RWPE1 (cell line): ENCODE measurements at regions not wholly inside any gene's neighbourhood (a gene's known extent, or its start where the extent isn't known, plus 50 kb on each side); places are given as distances from the start of the nearest gene placed in this dataset.

ENCODE experiments used
- CTCF ChIA-PET: fragments of 350-600 bp; sonication (Branson Sonifier 250); formaldehyde crosslinking; extraction: SDS; loops from one replicate; lab custom pipeline; 2021; lab: Yijun Ruan, JAX
- POLR2A ChIA-PET: fragments of 400-600 bp; formaldehyde crosslinking; extraction: SDS; loops from one replicate; lab custom pipeline; 2020; ENCODE audit warnings: antibody characterized with exemption; ENCODE audit not compliant: low non-redundant PET; lab: Yijun Ruan, JAX
- DNase-seq: peaks from one replicate; pipeline ENCODE4 v3.0.0; 2012; ENCODE audit warnings: low spot score
- H3K27ac ChIP-seq: fragments of 450-650 bp; 2 replicates; pipeline ENCODE4 v1.5.1; 2017
- TF ChIP-seq, protein P1 (sequence below): fragments of 450-650 bp; conservative IDR thresholded peaks from 2 replicates; pipeline ENCODE4 v1.5.1; 2017; ENCODE audit warnings: low read depth, mild to moderate bottlenecking

DNA sequence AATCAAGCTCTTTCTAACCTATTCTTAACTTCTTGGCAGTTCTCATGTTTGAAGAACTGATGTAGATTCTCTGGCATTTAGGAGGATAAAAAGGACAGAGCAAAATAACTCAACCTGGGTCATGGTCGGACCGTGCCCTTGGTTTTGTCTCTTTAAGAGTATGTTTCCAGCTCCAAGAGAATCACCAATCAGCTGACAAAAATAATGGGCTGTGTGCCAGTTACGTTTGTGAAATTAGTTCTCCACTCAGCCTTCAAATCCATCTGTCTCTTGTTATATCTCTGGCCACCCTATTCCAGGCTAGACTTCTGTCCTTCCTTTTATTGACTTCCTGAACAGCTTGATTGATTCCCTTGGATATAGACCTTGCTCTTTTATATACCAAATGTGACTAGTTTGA, 225.7 kb downstream of the EPHA4 start:
- no peak for DNase-seq
- POLR2A ChIA-PET: no interaction called here
- CTCF ChIA-PET: no interaction called here
- no peak overlapping the region for H3K27ac ChIP-seq
- TF ChIP-seq, protein P1, sequence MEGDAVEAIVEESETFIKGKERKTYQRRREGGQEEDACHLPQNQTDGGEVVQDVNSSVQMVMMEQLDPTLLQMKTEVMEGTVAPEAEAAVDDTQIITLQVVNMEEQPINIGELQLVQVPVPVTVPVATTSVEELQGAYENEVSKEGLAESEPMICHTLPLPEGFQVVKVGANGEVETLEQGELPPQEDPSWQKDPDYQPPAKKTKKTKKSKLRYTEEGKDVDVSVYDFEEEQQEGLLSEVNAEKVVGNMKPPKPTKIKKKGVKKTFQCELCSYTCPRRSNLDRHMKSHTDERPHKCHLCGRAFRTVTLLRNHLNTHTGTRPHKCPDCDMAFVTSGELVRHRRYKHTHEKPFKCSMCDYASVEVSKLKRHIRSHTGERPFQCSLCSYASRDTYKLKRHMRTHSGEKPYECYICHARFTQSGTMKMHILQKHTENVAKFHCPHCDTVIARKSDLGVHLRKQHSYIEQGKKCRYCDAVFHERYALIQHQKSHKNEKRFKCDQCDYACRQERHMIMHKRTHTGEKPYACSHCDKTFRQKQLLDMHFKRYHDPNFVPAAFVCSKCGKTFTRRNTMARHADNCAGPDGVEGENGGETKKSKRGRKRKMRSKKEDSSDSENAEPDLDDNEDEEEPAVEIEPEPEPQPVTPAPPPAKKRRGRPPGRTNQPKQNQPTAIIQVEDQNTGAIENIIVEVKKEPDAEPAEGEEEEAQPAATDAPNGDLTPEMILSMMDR: no peak

DNA sequence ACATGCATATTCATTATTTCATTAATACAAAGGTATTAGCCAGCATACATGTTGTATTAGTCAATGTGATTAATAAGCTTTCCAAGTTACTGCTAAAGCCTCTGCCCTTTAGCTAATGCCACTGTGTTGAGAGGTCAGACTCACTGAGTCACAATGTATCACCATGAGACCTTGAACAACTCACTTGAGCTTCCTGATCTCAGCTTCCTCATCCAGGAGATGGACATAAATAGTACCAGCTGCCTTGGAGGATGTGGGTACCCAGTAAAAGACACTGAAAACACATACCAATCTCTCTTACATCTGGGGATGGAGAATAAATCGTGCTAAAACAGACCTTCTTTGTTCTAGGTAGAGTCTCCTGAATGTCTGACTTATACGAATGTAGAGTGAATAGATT, 224.6 kb downstream of the EPHA4 start:
- no peak overlapping the region for H3K27ac ChIP-seq
- no peak for DNase-seq
- ChIA-PET CTCF (interaction anchor here (0.6 kb wide), 1 partner anchor 63 kb away, joined by 5 read pairs; no protein-coding TSS in a partner anchor), POLR2A (no interaction called here)
- TF ChIP-seq, protein P1: no peak

DNA sequence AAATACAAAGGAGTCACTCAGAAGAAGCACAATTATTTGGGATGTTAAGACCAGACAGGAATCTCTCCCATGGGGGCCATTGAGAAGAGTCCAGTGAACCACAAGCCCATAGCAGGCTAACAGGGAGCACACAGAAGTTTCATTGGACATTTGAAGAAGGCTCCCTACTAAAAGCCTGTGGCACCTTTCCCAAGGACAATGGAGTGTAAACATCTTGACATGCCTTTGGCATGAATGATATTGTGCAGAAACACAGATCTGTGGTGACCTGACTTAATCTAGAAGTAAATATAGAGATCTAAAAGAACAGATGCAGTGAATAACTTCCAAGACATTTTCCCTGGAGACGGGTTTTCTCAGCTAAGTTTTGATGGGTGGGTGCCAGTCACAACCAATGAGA, 221.5 kb downstream of the EPHA4 start:
- no peak for DNase-seq
- no peak overlapping the region for H3K27ac ChIP-seq
- ChIA-PET CTCF (no interaction called here), POLR2A (no interaction called here)
- TF ChIP-seq, protein P1: no peak

DNA sequence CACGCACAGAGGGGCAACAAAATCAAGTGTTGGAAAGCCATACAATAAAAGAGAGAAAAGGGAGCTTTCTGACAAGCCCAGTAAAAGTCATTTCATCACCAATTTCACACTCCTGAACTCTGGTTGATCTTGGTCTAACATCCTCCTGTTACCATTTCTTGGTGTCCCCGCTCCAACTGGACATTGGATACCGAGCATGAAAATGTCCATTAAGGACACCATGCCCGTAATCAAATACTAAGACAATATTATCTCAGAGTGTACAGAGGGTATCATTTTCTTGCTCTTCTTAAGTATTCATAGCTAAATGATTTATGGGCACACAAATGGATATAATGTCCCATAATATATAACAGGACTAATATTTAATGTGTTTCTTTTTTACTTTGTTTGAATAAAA, 218.9 kb downstream of the EPHA4 start:
- H3K27ac ChIP-seq: no peak overlapping the region
- DNase-seq: no peak
- TF ChIP-seq, protein P1: no peak
- ChIA-PET POLR2A (no interaction called here), CTCF (no interaction called here)

DNA sequence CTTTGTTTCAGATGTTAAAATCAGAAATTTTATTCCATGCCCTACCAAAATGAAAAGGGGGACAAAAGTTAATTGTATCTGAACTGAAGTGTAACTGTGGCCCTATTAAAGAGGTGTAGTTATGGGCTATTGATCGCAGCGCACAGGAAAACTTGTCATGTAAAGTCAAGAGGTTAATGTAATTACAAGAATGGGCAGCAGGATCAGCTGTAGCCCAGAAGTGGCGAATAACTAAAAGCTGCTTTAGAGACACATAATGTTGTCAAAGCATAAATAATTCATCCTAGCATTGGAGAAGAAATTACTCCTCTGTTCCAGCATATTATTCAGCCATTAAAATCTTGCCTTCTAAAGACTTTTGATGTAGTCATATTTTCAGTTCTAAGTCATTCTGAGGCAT, 211.8 kb downstream of the EPHA4 start:
- CTCF ChIA-PET: interaction anchor here (0.8 kb wide), 1 partner anchor 1684 kb away, joined by 3 read pairs; no protein-coding TSS in a partner anchor

DNA sequence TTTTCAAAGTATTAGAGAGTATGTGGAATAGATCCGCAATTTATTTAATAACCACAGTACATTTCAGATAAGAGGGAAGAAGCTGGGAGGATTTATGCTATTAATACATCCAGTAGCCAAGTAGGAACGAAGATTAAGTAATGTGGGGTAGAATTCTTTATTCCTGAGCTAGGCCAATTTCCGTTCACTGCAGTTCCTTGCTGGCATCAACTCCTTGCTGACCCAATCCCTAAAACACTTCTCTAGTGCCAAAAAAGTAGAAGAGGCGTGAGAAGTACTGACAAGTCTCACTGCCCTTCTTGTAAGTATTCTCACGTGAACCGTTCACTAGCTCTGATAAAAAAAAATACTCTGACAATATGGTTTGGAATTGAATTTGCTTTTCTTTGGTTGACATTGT, 211.4 kb downstream of the EPHA4 start:
- no peak overlapping the region for H3K27ac ChIP-seq
- ChIA-PET POLR2A (no interaction called here), CTCF (interaction anchor here (0.6 to 0.8 kb wide), 2 partner anchors 1624 to 1684 kb away, joined by 3 to 4 read pairs; no protein-coding TSS in a partner anchor)
- DNase-seq: no peak
- TF ChIP-seq, protein P1: no peak

More for the DNA sequence above, 211.8 kb downstream of the EPHA4 start:
- TF ChIP-seq, protein P1: no peak
- no peak overlapping the region for H3K27ac ChIP-seq
- no peak for DNase-seq
- POLR2A ChIA-PET: no interaction called here

DNA sequence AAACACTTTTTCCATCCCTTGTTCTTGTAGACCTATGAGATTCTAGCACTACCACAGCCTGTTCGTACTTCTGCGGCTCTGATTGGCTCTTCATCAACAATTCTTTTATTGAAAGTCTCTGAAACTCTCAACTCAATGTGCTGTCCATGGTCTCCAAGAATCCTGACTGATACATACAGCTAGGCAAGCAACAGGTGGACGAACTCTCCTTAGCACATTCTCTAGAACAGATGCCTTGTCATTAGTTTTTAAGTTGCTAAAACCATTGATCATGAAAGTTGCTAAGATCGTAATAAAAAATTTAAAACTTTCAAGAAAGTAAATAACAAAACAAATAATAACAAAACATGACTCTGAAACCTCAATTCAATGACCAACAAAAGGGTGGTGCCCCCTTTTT, 210.5 kb downstream of the EPHA4 start:
- ChIA-PET CTCF (interaction anchor here (0.6 to 0.7 kb wide), 2 partner anchors 1303 to 1625 kb away, joined by 3 to 4 read pairs; no protein-coding TSS in a partner anchor), POLR2A (no interaction called here)
- DNase-seq: no peak
- H3K27ac ChIP-seq: no peak overlapping the region
- TF ChIP-seq, protein P1: no peak
